ENCODE measurements at regions not wholly inside any gene's neighbourhood (a gene's known extent, or its start where the extent isn't known, plus 50 kb on each side); places are given as distances from the start of the nearest gene placed in this dataset.

GRCh38 chr6:56821005-56821432 lies 133.9 kb upstream of the BEND6 start:
- TF ChIP-seq, protein P1, sequence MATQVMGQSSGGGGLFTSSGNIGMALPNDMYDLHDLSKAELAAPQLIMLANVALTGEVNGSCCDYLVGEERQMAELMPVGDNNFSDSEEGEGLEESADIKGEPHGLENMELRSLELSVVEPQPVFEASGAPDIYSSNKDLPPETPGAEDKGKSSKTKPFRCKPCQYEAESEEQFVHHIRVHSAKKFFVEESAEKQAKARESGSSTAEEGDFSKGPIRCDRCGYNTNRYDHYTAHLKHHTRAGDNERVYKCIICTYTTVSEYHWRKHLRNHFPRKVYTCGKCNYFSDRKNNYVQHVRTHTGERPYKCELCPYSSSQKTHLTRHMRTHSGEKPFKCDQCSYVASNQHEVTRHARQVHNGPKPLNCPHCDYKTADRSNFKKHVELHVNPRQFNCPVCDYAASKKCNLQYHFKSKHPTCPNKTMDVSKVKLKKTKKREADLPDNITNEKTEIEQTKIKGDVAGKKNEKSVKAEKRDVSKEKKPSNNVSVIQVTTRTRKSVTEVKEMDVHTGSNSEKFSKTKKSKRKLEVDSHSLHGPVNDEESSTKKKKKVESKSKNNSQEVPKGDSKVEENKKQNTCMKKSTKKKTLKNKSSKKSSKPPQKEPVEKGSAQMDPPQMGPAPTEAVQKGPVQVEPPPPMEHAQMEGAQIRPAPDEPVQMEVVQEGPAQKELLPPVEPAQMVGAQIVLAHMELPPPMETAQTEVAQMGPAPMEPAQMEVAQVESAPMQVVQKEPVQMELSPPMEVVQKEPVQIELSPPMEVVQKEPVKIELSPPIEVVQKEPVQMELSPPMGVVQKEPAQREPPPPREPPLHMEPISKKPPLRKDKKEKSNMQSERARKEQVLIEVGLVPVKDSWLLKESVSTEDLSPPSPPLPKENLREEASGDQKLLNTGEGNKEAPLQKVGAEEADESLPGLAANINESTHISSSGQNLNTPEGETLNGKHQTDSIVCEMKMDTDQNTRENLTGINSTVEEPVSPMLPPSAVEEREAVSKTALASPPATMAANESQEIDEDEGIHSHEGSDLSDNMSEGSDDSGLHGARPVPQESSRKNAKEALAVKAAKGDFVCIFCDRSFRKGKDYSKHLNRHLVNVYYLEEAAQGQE (IDR thresholded peaks at IDR 0.05; ENCODE audit: unreplicated experiment), result no peak
- TF ChIP-seq CTCF (conservative IDR thresholded peaks at IDR 0.05; ENCODE audit: low read depth in 2 of 2), result no peak
- TF ChIP-seq CREB1 (CRISPR knock-in tag; IDR thresholded peaks at IDR 0.05; ENCODE audit: low read depth), result no peak
- TF ChIP-seq EZH2 (IDR thresholded peaks at IDR 0.05; ENCODE audit: low read depth, unreplicated experiment), result no peak
- TF ChIP-seq ZNF331 (CRISPR knock-in tag; IDR thresholded peaks at IDR 0.05; ENCODE audit: low read depth), result no peak
- TF ChIP-seq EZH2phosphoT487 (IDR thresholded peaks at IDR 0.05; ENCODE audit: unreplicated experiment), result no peak

Measured in GM23338 (cell line).